H1 (cell line): ENCODE measurements at regions not wholly inside any gene's neighbourhood (a gene's known extent, or its start where the extent isn't known, plus 50 kb on each side); places are given as distances from the start of the nearest gene placed in this dataset.

Source experiments
- CTCF ChIA-PET: fragments of 300-600 bp; sonication (Branson Sonifier 250); formaldehyde crosslinking; loops from one replicate; lab custom pipeline; 2021; ENCODE audit not compliant: partially characterized antibody; lab: Charles Lee
- POLR2A ChIA-PET: fragments of 300-600 bp; sonication (Branson Sonifier 250); formaldehyde crosslinking; loops from one replicate; lab custom pipeline; 2021; ENCODE audit warnings: inconsistent platforms; ENCODE audit not compliant: partially characterized antibody; lab: Charles Lee
- DNase-seq, 2 experiments: peaks; one replicate each; pipeline versions ENCODE4 v3.0.0 to v3.0.0-alpha.2; 2010 to 2022; ENCODE audit warnings: low spot score in 2 of 2, low read depth in 1 of 2, mixed read lengths in 1 of 2
- FAIRE-seq: peaks from 2 replicates; lab custom pipeline; 2011; peaks lifted over from hg19 to GRCh38; lab: Jason Lieb, UNC
- H2AFZ ChIP-seq: 2 replicates; pipeline ENCODE4 v1.8.1; 2012; ENCODE audit warnings: low read length, inconsistent platforms
- H2AK5ac ChIP-seq: 2 replicates; pipeline ENCODE4 v1.6.1; 2013; ENCODE audit warnings: low read depth, low read length
- H2BK120ac ChIP-seq: replicated peaks from 2 replicates; pipeline ENCODE3; 2013; ENCODE audit warnings: low read depth, low read length, inconsistent platforms
- H2BK12ac ChIP-seq: 2 replicates; pipeline ENCODE4 v1.6.1; 2013; ENCODE audit warnings: low read depth, low read length
- H2BK15ac ChIP-seq: 2 replicates; pipeline ENCODE4 v1.6.1; 2013; ENCODE audit warnings: low read length
- H2BK20ac ChIP-seq: 2 replicates; pipeline ENCODE4 v1.6.1; 2013; ENCODE audit warnings: low read length
- H2BK5ac ChIP-seq: 2 replicates; pipeline ENCODE4 v1.6.1; 2013; ENCODE audit warnings: low read depth, low read length
- H3K14ac ChIP-seq: 2 replicates; pipeline ENCODE4 v1.6.1; 2013; ENCODE audit warnings: inconsistent platforms; ENCODE audit not compliant: insufficient read length
- H3K18ac ChIP-seq: 2 replicates; pipeline ENCODE4 v1.6.1; 2013; ENCODE audit warnings: low read length; ENCODE audit errors: extremely low read depth
- H3K23ac ChIP-seq: 2 replicates; pipeline ENCODE4 v1.6.1; 2013; ENCODE audit warnings: inconsistent platforms; ENCODE audit not compliant: insufficient read length
- H3K23me2 ChIP-seq: 2 replicates; pipeline ENCODE4 v1.6.1; 2013; ENCODE audit warnings: low read depth, low read length
- H3K27ac ChIP-seq: 2 replicates; pipeline ENCODE4 v1.6.1; 2011; ENCODE audit warnings: low read depth, low read length, inconsistent platforms
- H3K27me3 ChIP-seq, 4 experiments: replicated peaks in 1 of 4; 1 replicate in 1 of 4; 2 replicates in 3 of 4; pipeline versions ENCODE4 v1.6.1 to v1.8.1; 2011 to 2013; ENCODE audit warnings: low read length in 3 of 4, mild to moderate bottlenecking in 3 of 4, inconsistent platforms in 2 of 4, mixed read lengths in 2 of 4, moderate library complexity in 1 of 4; ENCODE audit not compliant: control insufficient read depth in 3 of 4, insufficient read depth in 3 of 4; ENCODE audit errors: extremely low read depth in 1 of 4
- H3K36me3 ChIP-seq, 4 experiments: 2 replicates each; pipeline versions ENCODE4 v1.6.1 to v1.8.1; 2011 to 2013; ENCODE audit warnings: mild to moderate bottlenecking in 4 of 4, low read length in 3 of 4, moderate library complexity in 2 of 4, control low read depth in 1 of 4, inconsistent platforms in 1 of 4; ENCODE audit not compliant: insufficient read depth in 4 of 4, control insufficient read depth in 2 of 4
- H3K4ac ChIP-seq: replicated peaks from 2 replicates; pipeline ENCODE3; 2013; ENCODE audit warnings: low read length, low read depth, mixed read lengths, inconsistent platforms; ENCODE audit not compliant: insufficient read length
- H3K4me1 ChIP-seq, 4 experiments: replicated peaks in 1 of 4; 1 replicate in 1 of 4; 2 replicates in 3 of 4; pipeline versions ENCODE4 v1.6.1 to v1.8.1; 2011 to 2013; ENCODE audit warnings: low read length in 3 of 4, inconsistent platforms in 2 of 4, mixed read lengths in 1 of 4; ENCODE audit not compliant: insufficient read depth in 4 of 4, control insufficient read depth in 3 of 4
- H3K4me2 ChIP-seq, 2 experiments: 2 replicates each; pipeline versions ENCODE4 v1.6.1 to v1.8.1; 2011 to 2013; ENCODE audit warnings: low read depth in 2 of 2, low read length in 2 of 2, control low read depth in 1 of 2, inconsistent platforms in 1 of 2, mild to moderate bottlenecking in 1 of 2; ENCODE audit not compliant: insufficient read depth in 1 of 2
- H3K4me3 ChIP-seq, 4 experiments: fragments of 200-600, 300-600 bp in 1 of 4; sonication (generic), shearing (Covaris generic), sonication (Bioruptor Twin) in 1 of 4; 2 replicates each; pipeline versions ENCODE4 v1.5.1 to v1.8.1; 2011 to 2016; ENCODE audit warnings: low read length in 4 of 4, low read depth in 3 of 4, control low read depth in 2 of 4, inconsistent platforms in 2 of 4, mild to moderate bottlenecking in 2 of 4, mixed read lengths in 1 of 4, moderate library complexity in 1 of 4; ENCODE audit not compliant: insufficient read depth in 2 of 4; ENCODE audit errors: extremely low read depth in 1 of 4
- H3K56ac ChIP-seq: replicated peaks from 2 replicates; pipeline ENCODE3; 2013; ENCODE audit warnings: low read depth, mild to moderate bottlenecking, mixed read lengths, low read length, inconsistent platforms; ENCODE audit not compliant: insufficient read length
- H3K79me1 ChIP-seq: 2 replicates; pipeline ENCODE4 v1.6.1; 2013; ENCODE audit warnings: low read depth, low read length, control low read depth
- H3K79me2 ChIP-seq, 2 experiments: 2 replicates each; pipeline versions ENCODE4 v1.6.1 to v1.8.1; 2012 to 2013; ENCODE audit warnings: low read length in 2 of 2, mild to moderate bottlenecking in 2 of 2, inconsistent platforms in 1 of 2; ENCODE audit not compliant: insufficient read depth in 2 of 2, control insufficient read depth in 1 of 2
- H3K9ac ChIP-seq, 4 experiments: replicated peaks in 1 of 4; 1 replicate in 1 of 4; 2 replicates in 3 of 4; pipeline versions ENCODE4 v1.6.1 to v1.8.1; 2011 to 2013; ENCODE audit warnings: low read depth in 3 of 4, low read length in 3 of 4, control low read depth in 2 of 4, mild to moderate bottlenecking in 2 of 4, moderate library complexity in 2 of 4, inconsistent platforms in 1 of 4; ENCODE audit errors: extremely low read depth in 1 of 4
- H3K9me3 ChIP-seq, 2 experiments: 2 replicates each; pipeline versions ENCODE4 v1.6.1 to v1.8.1; 2012 to 2013; ENCODE audit warnings: mild to moderate bottlenecking in 2 of 2, moderate library complexity in 2 of 2, control low read depth in 1 of 2, inconsistent platforms in 1 of 2, low read depth in 1 of 2, low read length in 1 of 2, mixed read lengths in 1 of 2; ENCODE audit not compliant: insufficient read depth in 2 of 2
- H4K20me1 ChIP-seq, 2 experiments: replicated peaks in 1 of 2; 2 replicates each; pipeline versions ENCODE3 to v1.8.1; 2011 to 2013; ENCODE audit warnings: inconsistent platforms in 2 of 2, low read length in 2 of 2, mild to moderate bottlenecking in 1 of 2; ENCODE audit not compliant: insufficient read depth in 2 of 2, control insufficient read depth in 1 of 2
- H4K5ac ChIP-seq: 2 replicates; pipeline ENCODE4 v1.6.1; 2013; ENCODE audit warnings: low read length, low read depth, mixed read lengths, inconsistent platforms; ENCODE audit not compliant: insufficient read length
- H4K8ac ChIP-seq: 2 replicates; pipeline ENCODE4 v1.8.0; 2013; ENCODE audit warnings: mild to moderate bottlenecking, moderate library complexity, low read length, inconsistent platforms; ENCODE audit not compliant: insufficient read depth; ENCODE audit errors: extremely low read depth
- H4K91ac ChIP-seq: replicated peaks from 2 replicates; pipeline ENCODE3; 2013; ENCODE audit warnings: low read length, mixed read lengths, inconsistent platforms; ENCODE audit not compliant: insufficient read length
- CHD1 ChIP-seq: IDR thresholded peaks from 2 replicates; pipeline ENCODE4 v1.6.1; 2012; ENCODE audit warnings: low read depth, low read length, improper control_type of control experiment
- E2F6 ChIP-seq: IDR thresholded peaks from 2 replicates; pipeline ENCODE4 v1.6.1; 2012; ENCODE audit warnings: inconsistent platforms
- EGR1 ChIP-seq: IDR thresholded peaks from 2 replicates; pipeline ENCODE4 v1.6.1; 2011; ENCODE audit warnings: low read depth, low read length, borderline replicate concordance
- EP300 ChIP-seq, 2 experiments: IDR thresholded peaks; 1 replicate in 1 of 2; 2 replicates in 1 of 2; pipeline ENCODE4 v1.6.1; 2011 to 2012; ENCODE audit warnings: low read depth in 2 of 2, low read length in 2 of 2, mild to moderate bottlenecking in 2 of 2, borderline replicate concordance in 1 of 2, inconsistent platforms in 1 of 2, moderate library complexity in 1 of 2
- JUN ChIP-seq: IDR thresholded peaks from 2 replicates; pipeline ENCODE4 v1.6.1; 2011; ENCODE audit warnings: low read depth, mild to moderate bottlenecking, improper control_type of control experiment, low read length
- JUND ChIP-seq: IDR thresholded peaks from 2 replicates; pipeline ENCODE4 v1.6.1; 2011; ENCODE audit warnings: mild to moderate bottlenecking, improper control_type of control experiment, low read length
- KDM5A ChIP-seq: fragments of 200-600 bp; IDR thresholded peaks from 2 replicates; pipeline ENCODE4 v1.7.1; 2012; ENCODE audit warnings: mild to moderate bottlenecking, low read length, inconsistent platforms, mixed read lengths
- RAD21 ChIP-seq, 2 experiments: IDR thresholded peaks in 1 of 2; conservative IDR thresholded peaks in 1 of 2; 2 replicates each; pipeline ENCODE4 v1.6.1; 2011; ENCODE audit warnings: low read depth in 2 of 2, low read length in 2 of 2, improper control_type of control experiment in 1 of 2, inconsistent platforms in 1 of 2, mild to moderate bottlenecking in 1 of 2, moderate library complexity in 1 of 2
- RNF2 ChIP-seq: fragments of 200-900, 300-1000 bp; sonication (generic); IDR thresholded peaks from 2 replicates; pipeline ENCODE4 v1.7.1; 2016; ENCODE audit warnings: borderline replicate concordance, low read depth, mild to moderate bottlenecking, antibody characterized with exemption, low read length; ENCODE audit not compliant: poor library complexity, severe bottlenecking; ENCODE audit errors: missing control alignments
- RXRA ChIP-seq: IDR thresholded peaks from 2 replicates; pipeline ENCODE4 v1.6.1; 2011; ENCODE audit warnings: low read depth, mild to moderate bottlenecking, low read length, moderate library complexity; ENCODE audit not compliant: insufficient read depth
- SIX5 ChIP-seq: IDR thresholded peaks from 2 replicates; pipeline ENCODE4 v1.6.1; 2011; ENCODE audit warnings: mild to moderate bottlenecking, low read depth, low read length
- SP4 ChIP-seq: IDR thresholded peaks from 2 replicates; pipeline ENCODE4 v1.6.1; 2012; ENCODE audit warnings: low read length, inconsistent platforms
- YY1 ChIP-seq: IDR thresholded peaks from 2 replicates; pipeline ENCODE4 v1.6.1; 2011; ENCODE audit warnings: low read depth, mild to moderate bottlenecking, low read length
- WGBS, 2 experiments: shearing (Covaris generic) in 1 of 2; methylation state at CpG; one replicate each; pipeline versions ENCODE4 v1.1.6 to v1.1.7; 2013 to 2015; ENCODE audit warnings: low lambda C conversion rate in 2 of 2, mixed read lengths in 2 of 2, inconsistent platforms in 1 of 2, low coverage in 1 of 2, missing lambda C conversion rate in 1 of 2; ENCODE audit not compliant: insufficient replicate concordance in 2 of 2, insufficient coverage in 1 of 2, insufficient read length in 1 of 2; ENCODE audit errors: extremely low coverage in 1 of 2, missing lambda C conversion rate in 1 of 2; 5-methylcytosine and 5-hydroxymethylcytosine counted together
- TF ChIP-seq, protein P1 (sequence below): IDR thresholded peaks from 2 replicates; pipeline ENCODE4 v1.6.1; 2012; ENCODE audit warnings: inconsistent platforms

- no peak for DNase-seq
- Histone ChIP-seq H3K4me1 (no peaks in the 10 kb centered on the region), H4K5ac (no peak overlapping the region), H3K18ac (no peak overlapping the region), H2BK15ac (no peak overlapping the region), H3K36me3 (no peaks in the 10 kb centered on the region), H3K4me2 (no peak overlapping the region), H3K14ac (no peak overlapping the region), H2BK20ac (no peak overlapping the region), H3K4ac (no peak overlapping the region), H2AFZ (no peak overlapping the region), H2BK12ac (no peak overlapping the region), H4K8ac (no peak overlapping the region), H4K91ac (no peak overlapping the region), H2BK5ac (no peak overlapping the region), H3K23me2 (no peaks in the 10 kb centered on the region), H3K9ac (no peak overlapping the region), H3K79me2 (no peaks in the 10 kb centered on the region), H2BK120ac (no peak overlapping the region), H3K23ac (no peak overlapping the region), H4K20me1 (no peaks in the 10 kb centered on the region), H2AK5ac (no peak overlapping the region), H3K79me1 (no peaks in the 10 kb centered on the region), H3K9me3 (no peaks in the 10 kb centered on the region), H3K27ac (no peak overlapping the region), H3K27me3 (peaks cover 0 to 1% (median 0%) of the 10 kb centered on the region in 4 experiments; a peak in 1 of 7 replicates), H3K4me3 (no peak overlapping the region), H3K56ac (no peak overlapping the region)
- 93% methylated on average over 2 of the region's 2 CpGs; no CpG with 5 or more reads in 1 of the 2 experiments for WGBS, 2 experiments
- ChIA-PET POLR2A (no interaction called here), CTCF (no interaction called here)
- FAIRE-seq, result no peak
- TF ChIP-seq EGR1, result no peak
- no peak for TF ChIP-seq YY1
- no peak for TF ChIP-seq E2F6
- TF ChIP-seq JUN, result no peak
- no peak for TF ChIP-seq SP4
- TF ChIP-seq CHD1, result no peak
- no peak for TF ChIP-seq RXRA
- TF ChIP-seq KDM5A, result no peak
- no peak for TF ChIP-seq EP300 (IDR thresholded peaks at IDR 0.05; ENCODE audit: borderline replicate concordance in 1 of 2, low read depth in 2 of 2, low read length in 2 of 2)
- no peak for TF ChIP-seq SIX5
- no peak for TF ChIP-seq RNF2
- TF ChIP-seq JUND, result no peak
- no peak for TF ChIP-seq RAD21 (IDR thresholded peaks at IDR 0.05 in 1 of 2, conservative IDR thresholded peaks at IDR 0.05 in 1 of 2; ENCODE audit: low read depth in 2 of 2, low read length in 2 of 2)
- TF ChIP-seq, protein P1, sequence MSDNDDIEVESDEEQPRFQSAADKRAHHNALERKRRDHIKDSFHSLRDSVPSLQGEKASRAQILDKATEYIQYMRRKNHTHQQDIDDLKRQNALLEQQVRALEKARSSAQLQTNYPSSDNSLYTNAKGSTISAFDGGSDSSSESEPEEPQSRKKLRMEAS, result no peak
These were observed 1126.1 kb upstream of the LRRN3 start for GRCh38 chr7:109964780-109965179.
